ENCODE measurements at regions not wholly inside any gene's neighbourhood (a gene's known extent, or its start where the extent isn't known, plus 50 kb on each side); places are given as distances from the start of the nearest gene placed in this dataset.
"Not testable (repeated sequence)": the region's sequence is repeated elsewhere in the genome, so short reads cannot be mapped to it uniquely, and the experiment has no call there.

- intact Hi-C loops (cut with DNase I); DNase-seq: not testable (repeated sequence)
- peak in 5 of 6 experiments; percentile 16 to 42 (median 17) for TF ChIP-seq CTCF (IDR thresholded peaks at IDR 0.05)
Measured at GRCh38 chr5:1598950-1599737, 75.4 kb upstream of the LPCAT1 start.

DNA sequence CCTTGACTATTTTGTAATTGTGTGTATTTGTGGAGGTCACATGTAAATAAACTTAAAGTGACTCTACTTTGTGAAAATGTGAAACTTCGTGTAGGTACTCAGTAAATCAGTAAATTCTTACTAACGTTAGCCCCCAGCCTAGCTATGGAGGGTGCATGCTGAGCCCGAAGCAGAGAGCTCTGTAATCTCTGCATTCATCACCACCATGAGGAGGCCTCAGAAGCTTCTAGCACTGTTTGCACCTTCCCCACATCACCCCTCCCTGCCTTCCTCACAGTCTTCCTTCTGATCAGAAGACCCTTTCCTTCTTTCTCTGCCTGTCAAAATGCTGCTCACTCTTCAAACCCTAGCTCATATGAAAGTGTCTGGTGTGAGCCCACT, 73.3 kb upstream of the LPCAT1 start:
- Histone ChIP-seq H3K4me1 (peaks cover 0 to 13% (median 5%) of the 10 kb centered on the region in 3 donors), H3K27me3 (peaks cover 0 to 10% (median 0%) of the 10 kb centered on the region in 4 donors), H3K4me3 (peak overlapping the region in 1 of 4 donors; percentile 32)
- H3K27ac ChIP-seq; DNase-seq; H3K36me3 ChIP-seq; H3K9me3 ChIP-seq; intact Hi-C loops (cut with DNase I): not testable (repeated sequence)
- 84 to 87% methylated on average over 3 of the region's 3 CpGs for WGBS, 2 donors

More at GRCh38 chr5:1598950-1599737, 75.4 kb upstream of the LPCAT1 start:
- 39 to 61% methylated on average over 5 of the region's 5 CpGs for WGBS, 2 donors
- H3K9me3 ChIP-seq, H3K27me3 ChIP-seq, H3K27ac ChIP-seq, H3K36me3 ChIP-seq, H3K4me1 ChIP-seq, H3K4me3 ChIP-seq: not testable (repeated sequence)

GRCh38 chr5:1596462-1597092, 72.8 kb upstream of the LPCAT1 start:
- WGBS, 2 donors, result 67 to 69% methylated on average over 3 to 8 of the region's 8 CpGs
- DNase-seq, result not testable (repeated sequence)

GRCh38 chr5:1594357-1595106, 70.8 kb upstream of the LPCAT1 start:
- Histone ChIP-seq H3K9me3 (no peaks in the 10 kb centered on the region), H3K27ac (peak overlapping the region; percentile 34 to 67 (median 60)), H3K36me3 (peaks cover 0 to 8% (median 0%) of the 10 kb centered on the region in 3 donors), H3K4me1 (peaks cover 0 to 13% (median 5%) of the 10 kb centered on the region in 3 donors), H3K27me3 (peaks cover 0 to 10% (median 0%) of the 10 kb centered on the region in 4 donors), H3K4me3 (peak overlapping the region; percentile 35 to 82 (median 49))
- TF ChIP-seq CTCF (IDR thresholded peaks at IDR 0.05) (peak in 4 of 6 experiments; percentile 28 to 39 (median 32)), POLR2A (IDR thresholded peaks at IDR 0.05) (no peak)
- peak; percentile 26 for DNase-seq
- intact Hi-C loops (cut with DNase I), result no loop called here
- 26 to 51% methylated on average over 18 to 31 of the region's 78 CpGs for WGBS, 2 donors

More at GRCh38 chr5:1596462-1597092, 72.8 kb upstream of the LPCAT1 start:
- peaks cover 0 to 13% (median 5%) of the 10 kb centered on the region in 3 donors for H3K4me1 ChIP-seq
- H3K36me3 ChIP-seq; intact Hi-C loops (cut with DNase I); H3K27ac ChIP-seq; H3K9me3 ChIP-seq: not testable (repeated sequence)
- H3K4me3 ChIP-seq, result peak overlapping the region in 1 of 4 donors; percentile 32
- peaks cover 0 to 10% (median 0%) of the 10 kb centered on the region in 4 donors for H3K27me3 ChIP-seq

GRCh38 chr5:1593903-1594356, 70.2 kb upstream of the LPCAT1 start:
- Histone ChIP-seq H3K27me3 (peaks cover 0 to 10% (median 0%) of the 10 kb centered on the region in 4 donors), H3K4me3 (peak overlapping the region; percentile 35 to 82 (median 49)), H3K9me3 (no peaks in the 10 kb centered on the region), H3K27ac (peak overlapping the region; percentile 34 to 67 (median 60)), H3K4me1 (peaks cover 0 to 13% (median 5%) of the 10 kb centered on the region in 3 donors), H3K36me3 (peaks cover 0 to 13% (median 0%) of the 10 kb centered on the region in 3 donors)
- intact Hi-C loops (cut with DNase I), result no loop called here
- TF ChIP-seq CTCF (IDR thresholded peaks at IDR 0.05) (no peak), POLR2A (IDR thresholded peaks at IDR 0.05) (no peak)
- no CpG with 5 or more reads among the region's 32 CpGs for WGBS, 2 donors
- DNase-seq, result no peak

GRCh38 chr5:1588071-1588694, 64.4 kb upstream of the LPCAT1 start:
- H3K4me1 ChIP-seq; DNase-seq; H3K4me3 ChIP-seq; H3K27me3 ChIP-seq; H3K27ac ChIP-seq; H3K9me3 ChIP-seq; intact Hi-C loops (cut with DNase I): not testable (repeated sequence)
- H3K36me3 ChIP-seq, result peaks cover 0 to 35% (median 0%) of the 10 kb centered on the region in 3 donors
- 92 to 93% methylated on average over 10 to 16 of the region's 17 CpGs for WGBS, 2 donors

- H3K9me3 ChIP-seq, result not testable (repeated sequence)
Measured at GRCh38 chr5:1583081-1583875, 59.5 kb upstream of the LPCAT1 start.

DNA sequence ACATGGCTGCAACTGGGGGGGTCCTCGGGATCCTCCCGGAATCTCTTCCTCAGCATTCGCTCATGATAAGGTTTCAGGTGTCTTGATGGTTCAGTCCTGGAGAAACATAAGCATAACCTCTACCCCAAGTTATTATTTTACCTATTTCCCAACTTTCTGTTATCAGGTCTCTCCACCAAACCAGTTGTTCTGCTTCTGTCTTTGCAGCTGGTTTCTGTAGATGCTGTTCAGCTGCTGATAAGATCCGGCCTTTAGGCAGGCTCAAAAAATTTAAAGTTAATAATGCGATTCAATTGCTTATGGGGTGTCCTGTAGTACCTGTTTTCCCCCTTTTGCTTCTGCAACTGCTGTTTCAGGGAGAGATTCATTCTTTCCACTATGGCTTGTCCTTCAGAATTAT, 55.6 kb upstream of the LPCAT1 start:
- H3K4me3 ChIP-seq; H3K27ac ChIP-seq; DNase-seq; intact Hi-C loops (cut with DNase I); H3K9me3 ChIP-seq; H3K4me1 ChIP-seq; H3K27me3 ChIP-seq: not testable (repeated sequence)
- peaks cover 0 to 33% (median 0%) of the 10 kb centered on the region in 3 donors for H3K36me3 ChIP-seq
- WGBS, 2 donors, result 85 to 96% methylated on average over 5 of the region's 5 CpGs

More at GRCh38 chr5:1583081-1583875, 59.5 kb upstream of the LPCAT1 start:
- 58 to 73% methylated on average over 15 of the region's 15 CpGs for WGBS, 2 donors
- peaks cover 0 to 35% (median 0%) of the 10 kb centered on the region in 3 donors for H3K36me3 ChIP-seq
- H3K27me3 ChIP-seq; H3K4me3 ChIP-seq; DNase-seq; intact Hi-C loops (cut with DNase I); H3K27ac ChIP-seq; H3K4me1 ChIP-seq: not testable (repeated sequence)

Measured in esophagus squamous epithelium (tissue), 5 donors.